C4-2B (cell line): ENCODE measurements at regions not wholly inside any gene's neighbourhood (a gene's known extent, or its start where the extent isn't known, plus 50 kb on each side); places are given as distances from the start of the nearest gene placed in this dataset.
"Not testable (repeated sequence)": the region's sequence is repeated elsewhere in the genome, so short reads cannot be mapped to it uniquely, and the experiment has no call there.

ENCODE experiments used
- H3K27ac ChIP-seq: fragments of 450-650 bp; 2 replicates; pipeline ENCODE4 v1.5.1; 2017
- ZFX ChIP-seq: fragments of 450-650 bp; IDR thresholded peaks from 2 replicates; pipeline ENCODE4 v1.6.1; 2017
- TF ChIP-seq, protein P1 (sequence below): fragments of 450-650 bp; conservative IDR thresholded peaks from 2 replicates; pipeline ENCODE4 v1.5.1; 2017; ENCODE audit warnings: mild to moderate bottlenecking

DNA sequence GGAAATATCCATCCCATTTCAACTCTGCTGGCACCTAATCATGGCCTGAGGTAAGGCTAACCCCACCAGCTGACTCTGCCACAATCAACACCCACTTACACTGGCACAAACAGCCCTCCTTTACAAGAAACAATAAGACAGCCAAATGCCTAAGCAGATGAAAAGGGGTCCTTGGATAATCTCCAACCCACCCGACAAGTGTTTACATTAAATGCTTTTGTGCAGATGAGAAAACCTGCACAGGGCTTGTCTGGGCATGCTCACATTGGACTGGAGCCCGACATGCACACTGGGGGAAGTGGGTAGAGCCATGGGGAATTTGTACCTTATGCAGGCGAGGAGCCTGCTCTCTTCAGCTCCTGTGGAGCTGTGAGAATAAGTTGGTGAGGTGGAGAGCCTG is 138.9 kb upstream of the ITM2A start:
- H3K27ac ChIP-seq, result no peak overlapping the region
- TF ChIP-seq, protein P1, sequence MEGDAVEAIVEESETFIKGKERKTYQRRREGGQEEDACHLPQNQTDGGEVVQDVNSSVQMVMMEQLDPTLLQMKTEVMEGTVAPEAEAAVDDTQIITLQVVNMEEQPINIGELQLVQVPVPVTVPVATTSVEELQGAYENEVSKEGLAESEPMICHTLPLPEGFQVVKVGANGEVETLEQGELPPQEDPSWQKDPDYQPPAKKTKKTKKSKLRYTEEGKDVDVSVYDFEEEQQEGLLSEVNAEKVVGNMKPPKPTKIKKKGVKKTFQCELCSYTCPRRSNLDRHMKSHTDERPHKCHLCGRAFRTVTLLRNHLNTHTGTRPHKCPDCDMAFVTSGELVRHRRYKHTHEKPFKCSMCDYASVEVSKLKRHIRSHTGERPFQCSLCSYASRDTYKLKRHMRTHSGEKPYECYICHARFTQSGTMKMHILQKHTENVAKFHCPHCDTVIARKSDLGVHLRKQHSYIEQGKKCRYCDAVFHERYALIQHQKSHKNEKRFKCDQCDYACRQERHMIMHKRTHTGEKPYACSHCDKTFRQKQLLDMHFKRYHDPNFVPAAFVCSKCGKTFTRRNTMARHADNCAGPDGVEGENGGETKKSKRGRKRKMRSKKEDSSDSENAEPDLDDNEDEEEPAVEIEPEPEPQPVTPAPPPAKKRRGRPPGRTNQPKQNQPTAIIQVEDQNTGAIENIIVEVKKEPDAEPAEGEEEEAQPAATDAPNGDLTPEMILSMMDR, result no peak
- TF ChIP-seq ZFX, result no peak

DNA sequence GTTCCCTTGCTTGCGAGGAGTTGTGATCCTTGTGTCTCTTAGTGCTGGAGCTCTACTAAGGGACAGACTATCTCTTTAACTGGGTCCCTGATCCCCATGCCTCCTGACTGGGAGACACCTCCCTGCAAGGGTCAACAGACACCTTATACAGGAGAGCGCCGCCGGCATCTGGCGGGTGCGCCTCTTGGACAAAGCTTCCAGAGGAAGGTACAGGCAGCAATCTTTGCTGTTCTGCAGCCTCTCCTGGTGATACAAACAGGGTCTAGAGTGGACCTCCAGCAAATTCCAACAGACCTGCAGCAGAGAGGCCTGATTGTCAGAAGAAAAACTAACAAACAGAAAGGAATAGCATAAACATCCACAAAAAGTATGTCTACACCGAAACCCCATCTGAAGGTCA is 115.6 kb upstream of the ITM2A start:
- TF ChIP-seq, protein P1, result no peak
- TF ChIP-seq ZFX, result no peak
- no peak overlapping the region for H3K27ac ChIP-seq

GRCh38 chrX:79477691-79478090 is 110.6 kb upstream of the ITM2A start:
- no peak for TF ChIP-seq ZFX
- TF ChIP-seq, protein P1, result peak; percentile 20
- H3K27ac ChIP-seq, result no peak overlapping the region

GRCh38 chrX:79466636-79467035 is 99.5 kb upstream of the ITM2A start:
- no peak overlapping the region for H3K27ac ChIP-seq
- TF ChIP-seq, protein P1, result no peak
- no peak for TF ChIP-seq ZFX

- TF ChIP-seq, protein P1, result no peak
- no peak for TF ChIP-seq ZFX
Observed at GRCh38 chrX:79462458-79462857, 95.3 kb upstream of the ITM2A start.

DNA sequence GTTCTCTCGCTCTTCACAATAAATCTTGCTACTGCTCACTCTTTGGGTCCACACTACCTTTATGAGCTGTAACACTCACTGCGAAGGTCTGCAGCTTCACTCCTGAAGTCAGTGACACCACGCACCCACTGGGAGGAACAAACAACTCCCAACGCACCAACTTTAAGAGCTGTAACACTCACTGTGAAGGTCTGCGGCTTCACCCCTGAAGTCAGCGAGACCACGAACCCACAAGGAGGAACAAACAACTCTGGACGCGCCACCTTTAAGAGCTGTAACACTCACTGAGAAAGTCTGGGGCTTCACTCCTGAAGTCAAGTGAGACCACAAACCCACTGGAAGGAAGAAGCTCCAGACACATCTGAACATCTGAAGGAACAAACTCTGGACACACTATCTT is 89.5 kb upstream of the ITM2A start:
- not testable (repeated sequence) for H3K27ac ChIP-seq

More at GRCh38 chrX:79462458-79462857, 95.3 kb upstream of the ITM2A start:
- H3K27ac ChIP-seq, result no peak overlapping the region

GRCh38 chrX:79452881-79453280 is 85.7 kb upstream of the ITM2A start:
- TF ChIP-seq, protein P1, result no peak
- TF ChIP-seq ZFX, result no peak
- no peak overlapping the region for H3K27ac ChIP-seq

- TF ChIP-seq, protein P1, result no peak
- no peak for TF ChIP-seq ZFX
- H3K27ac ChIP-seq, result no peak overlapping the region
Observed at GRCh38 chrX:79444694-79445210, 77.6 kb upstream of the ITM2A start.
